ENCODE measurements at regions not wholly inside any gene's neighbourhood (a gene's known extent, or its start where the extent isn't known, plus 50 kb on each side); places are given as distances from the start of the nearest gene placed in this dataset.

DNA sequence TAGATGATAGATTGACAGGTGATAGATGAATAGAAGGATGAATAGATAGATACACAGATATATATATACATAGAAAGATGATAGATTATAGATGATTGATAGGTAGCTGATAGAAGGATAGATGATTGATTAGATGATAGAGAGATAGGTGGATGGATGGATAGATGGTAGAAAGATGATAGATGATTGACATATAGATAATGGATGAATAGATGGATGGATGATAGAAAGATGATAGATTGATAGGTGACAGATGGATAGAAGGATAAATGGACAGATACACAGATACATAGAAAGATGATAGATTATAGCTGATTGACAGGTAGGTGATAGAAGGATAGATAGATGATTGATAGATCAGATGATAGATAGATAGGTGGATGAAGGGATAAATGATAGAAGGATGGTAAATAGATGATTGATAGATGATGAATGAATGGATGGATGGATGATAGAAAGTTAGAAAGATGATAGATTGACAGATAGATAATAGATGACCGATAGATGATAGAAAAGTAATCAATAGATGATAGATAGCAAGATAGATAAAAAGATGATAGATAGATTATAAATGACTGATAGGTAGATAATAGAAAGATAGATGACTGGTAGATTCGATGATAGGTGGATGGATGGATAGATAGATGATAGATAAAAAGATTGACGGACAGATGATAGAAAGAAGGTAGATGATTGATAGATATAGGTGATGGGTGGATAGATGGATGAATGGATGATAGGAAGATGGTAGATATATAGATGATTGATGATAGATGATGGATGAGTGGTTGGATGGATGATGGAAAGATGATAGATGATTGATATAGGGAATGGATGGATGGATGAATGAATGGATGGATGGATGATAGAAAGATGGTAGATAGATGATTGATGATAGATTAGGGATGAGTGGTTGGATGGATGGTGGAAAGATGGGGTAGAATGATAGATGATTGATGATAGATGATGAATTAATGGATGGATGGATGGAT lies 80.4 kb downstream of the MICALL2 start:
- ATAC-seq (no peak), DNase-seq (no peak)
- H3K9me3 ChIP-seq, result no peaks in the 10 kb centered on the region
- intact Hi-C loops (cut with DNase I; ENCODE audit: low total_unique reads) (no loop called here), in situ Hi-C loops (cut with MboI; ENCODE audit: low sequenced_read_pairs in 4 of 4) (no loop called here)
- no peaks in the 10 kb centered on the region for H3K36me3 ChIP-seq
- TF ChIP-seq POLR2A (IDR thresholded peaks at IDR 0.05), result no peak
- TF ChIP-seq, protein P1, sequence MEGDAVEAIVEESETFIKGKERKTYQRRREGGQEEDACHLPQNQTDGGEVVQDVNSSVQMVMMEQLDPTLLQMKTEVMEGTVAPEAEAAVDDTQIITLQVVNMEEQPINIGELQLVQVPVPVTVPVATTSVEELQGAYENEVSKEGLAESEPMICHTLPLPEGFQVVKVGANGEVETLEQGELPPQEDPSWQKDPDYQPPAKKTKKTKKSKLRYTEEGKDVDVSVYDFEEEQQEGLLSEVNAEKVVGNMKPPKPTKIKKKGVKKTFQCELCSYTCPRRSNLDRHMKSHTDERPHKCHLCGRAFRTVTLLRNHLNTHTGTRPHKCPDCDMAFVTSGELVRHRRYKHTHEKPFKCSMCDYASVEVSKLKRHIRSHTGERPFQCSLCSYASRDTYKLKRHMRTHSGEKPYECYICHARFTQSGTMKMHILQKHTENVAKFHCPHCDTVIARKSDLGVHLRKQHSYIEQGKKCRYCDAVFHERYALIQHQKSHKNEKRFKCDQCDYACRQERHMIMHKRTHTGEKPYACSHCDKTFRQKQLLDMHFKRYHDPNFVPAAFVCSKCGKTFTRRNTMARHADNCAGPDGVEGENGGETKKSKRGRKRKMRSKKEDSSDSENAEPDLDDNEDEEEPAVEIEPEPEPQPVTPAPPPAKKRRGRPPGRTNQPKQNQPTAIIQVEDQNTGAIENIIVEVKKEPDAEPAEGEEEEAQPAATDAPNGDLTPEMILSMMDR (IDR thresholded peaks at IDR 0.05 in 4 of 5, conservative IDR thresholded peaks at IDR 0.05 in 1 of 5), result no peak
- H3K4me1 ChIP-seq, result no peaks in the 10 kb centered on the region
- no peak overlapping the region for H3K4me3 ChIP-seq
- H3K27ac ChIP-seq, result no peak overlapping the region
- H3K27me3 ChIP-seq, result peaks cover 25 to 52% (median 49%) of the 10 kb centered on the region in 3 donors

DNA sequence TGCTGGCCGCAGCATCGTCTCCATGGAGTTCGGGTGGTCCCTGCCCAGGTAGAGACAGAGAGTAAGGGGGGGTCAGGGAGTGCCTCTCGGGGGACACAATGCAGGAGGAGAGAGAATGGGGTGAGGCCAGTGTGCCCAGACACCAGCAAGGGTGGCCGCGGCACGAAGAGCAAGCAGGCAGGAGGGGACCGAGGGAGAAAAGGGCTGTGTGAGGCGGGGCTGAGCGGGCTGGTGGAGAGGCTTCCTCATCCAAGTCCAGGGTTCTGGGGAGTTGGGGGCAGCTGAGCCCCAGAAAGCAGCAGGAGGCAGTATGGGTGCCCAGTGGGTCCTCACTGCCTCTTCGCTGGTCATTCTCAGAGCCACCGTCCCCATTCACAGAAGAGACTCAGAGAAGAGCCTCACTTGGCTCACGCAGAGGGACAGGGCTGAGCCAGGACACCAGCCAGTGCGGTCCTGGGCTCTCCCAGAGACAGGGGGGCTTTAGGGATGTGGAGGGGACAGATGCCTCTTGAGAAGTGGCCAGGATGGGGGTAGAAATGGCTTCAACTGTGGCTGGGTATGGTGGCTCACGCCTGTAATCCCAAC lies 78.9 kb downstream of the MICALL2 start:
- in situ Hi-C loops (cut with MboI; ENCODE audit: low sequenced_read_pairs in 4 of 4), result no loop called here
- Histone ChIP-seq H3K4me3 (no peak overlapping the region), H3K27me3 (peaks cover 26 to 60% (median 53%) of the 10 kb centered on the region in 3 donors), H3K9me3 (no peaks in the 10 kb centered on the region), H3K4me1 (no peaks in the 10 kb centered on the region), H3K36me3 (no peaks in the 10 kb centered on the region), H3K27ac (no peak overlapping the region)
- intact Hi-C loops (cut with DNase I; ENCODE audit: low total_unique reads), result no loop called here
- no peak for DNase-seq
- no peak for ATAC-seq
- TF ChIP-seq POLR2A (IDR thresholded peaks at IDR 0.05), result no peak
- TF ChIP-seq, protein P1 (IDR thresholded peaks at IDR 0.05 in 4 of 5, conservative IDR thresholded peaks at IDR 0.05 in 1 of 5), result no peak

DNA sequence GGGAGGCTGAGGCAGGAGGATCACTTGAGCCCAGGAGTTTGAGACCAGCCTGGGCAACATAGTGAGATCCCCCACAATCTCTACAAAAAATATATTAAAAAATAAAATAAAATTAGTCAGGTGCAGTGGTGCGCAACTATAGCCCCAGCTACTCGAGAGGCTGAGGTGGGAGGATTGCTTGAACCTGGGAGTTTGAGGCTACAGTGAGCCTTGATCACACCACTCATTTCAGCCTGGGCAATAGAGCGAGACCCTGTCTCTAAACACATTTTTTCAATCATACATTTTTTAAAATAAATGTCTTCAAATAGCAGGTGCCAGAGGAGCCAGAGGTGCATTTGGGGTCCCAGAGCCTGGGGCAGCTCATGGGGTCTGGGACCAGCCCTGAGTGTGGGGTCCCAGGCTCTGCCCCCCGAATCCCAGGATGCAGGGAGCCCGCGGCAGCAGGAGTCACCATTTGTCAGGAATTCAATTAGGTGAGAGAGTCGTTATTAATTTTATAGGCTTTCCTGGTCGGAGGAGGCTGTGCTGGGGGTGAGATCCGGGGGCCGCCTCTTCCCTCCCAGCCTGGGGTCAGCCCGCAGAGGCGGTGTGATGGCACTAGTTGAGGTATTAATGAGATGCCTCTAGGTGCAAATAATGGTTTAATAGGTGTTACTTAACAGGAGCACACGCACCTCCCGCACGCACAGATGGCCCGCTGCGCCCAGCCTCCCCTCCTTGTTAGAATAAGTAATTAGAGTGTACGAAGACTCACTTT lies 78.3 kb downstream of the MICALL2 start:
- in situ Hi-C loops (cut with MboI; ENCODE audit: low sequenced_read_pairs in 4 of 4), result no loop called here
- DNase-seq (no peak), ATAC-seq (no peak)
- Histone ChIP-seq H3K36me3 (no peaks in the 10 kb centered on the region), H3K4me1 (no peaks in the 10 kb centered on the region), H3K27me3 (peaks cover 28 to 61% (median 50%) of the 10 kb centered on the region in 3 donors), H3K27ac (no peak overlapping the region), H3K9me3 (no peaks in the 10 kb centered on the region), H3K4me3 (no peak overlapping the region)
- TF ChIP-seq, protein P1 (IDR thresholded peaks at IDR 0.05 in 4 of 5, conservative IDR thresholded peaks at IDR 0.05 in 1 of 5), result no peak
- TF ChIP-seq POLR2A (IDR thresholded peaks at IDR 0.05), result no peak
- intact Hi-C loops (cut with DNase I; ENCODE audit: low total_unique reads), result no loop called here

DNA sequence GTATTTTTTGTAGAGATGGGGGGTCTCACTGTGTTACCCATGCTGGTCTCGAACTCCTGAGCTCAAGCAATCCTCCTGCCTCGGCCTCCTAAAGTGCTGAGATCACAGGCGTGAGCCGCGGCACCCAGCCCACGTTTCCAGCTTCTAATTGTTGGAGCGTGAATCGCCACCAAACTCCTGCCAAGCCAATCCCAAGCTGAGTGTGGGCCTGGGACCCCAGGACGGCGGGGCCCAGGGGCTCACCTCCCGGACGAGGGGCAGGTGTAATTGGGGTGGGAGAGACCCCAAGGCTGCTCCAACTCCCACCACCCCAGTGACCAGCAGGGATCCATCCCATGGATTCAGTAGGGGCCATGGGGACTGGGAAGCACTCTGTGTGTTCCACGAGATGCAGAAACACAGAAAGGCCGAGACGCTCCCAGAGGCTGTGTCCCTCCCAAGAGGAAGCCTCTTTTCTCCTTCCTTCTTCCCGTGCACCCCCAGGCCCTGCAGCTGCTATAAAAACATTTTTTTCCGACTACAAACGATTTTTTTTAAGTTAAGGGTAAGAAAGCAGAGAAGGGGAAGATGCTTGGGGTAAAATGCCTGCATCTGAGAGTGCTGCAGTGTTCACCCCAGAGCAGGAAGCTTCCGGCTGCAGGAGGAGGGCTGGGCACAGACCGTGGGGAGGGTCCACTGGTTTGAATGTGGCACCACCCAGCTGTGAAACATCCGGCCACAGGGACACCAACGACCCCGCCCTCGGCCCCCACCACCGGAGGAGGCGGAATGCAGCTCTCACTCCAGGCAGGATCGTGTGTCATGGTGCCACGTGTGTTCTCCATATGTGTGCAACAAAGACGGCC lies 76.5 kb downstream of the MICALL2 start:
- Histone ChIP-seq H3K27me3 (peaks cover 36 to 56% (median 54%) of the 10 kb centered on the region in 3 donors), H3K9me3 (no peaks in the 10 kb centered on the region), H3K4me3 (no peak overlapping the region), H3K27ac (no peak overlapping the region), H3K4me1 (no peaks in the 10 kb centered on the region), H3K36me3 (no peaks in the 10 kb centered on the region)
- no peak for ATAC-seq
- TF ChIP-seq, protein P1 (IDR thresholded peaks at IDR 0.05 in 4 of 5, conservative IDR thresholded peaks at IDR 0.05 in 1 of 5), result no peak
- TF ChIP-seq POLR2A (IDR thresholded peaks at IDR 0.05), result no peak
- in situ Hi-C loops (cut with MboI; ENCODE audit: low sequenced_read_pairs in 4 of 4), result no loop called here
- no peak for DNase-seq
- intact Hi-C loops (cut with DNase I; ENCODE audit: low total_unique reads), result no loop called here

All from gastrocnemius medialis (tissue), 4 donors.